ENCODE measurements at regions not wholly inside any gene's neighbourhood (a gene's known extent, or its start where the extent isn't known, plus 50 kb on each side); places are given as distances from the start of the nearest gene placed in this dataset.

GRCh38 chr14:47790477-47790876, 115.1 kb upstream of the MDGA2 start:
- Mint-ChIP-seq H3K36me3 (peaks cover 4% of the 10 kb centered on the region), H3K27ac (no peak overlapping the region), H3K9me3 (peaks cover 14% of the 10 kb centered on the region), H3K27me3 (ENCODE audit: low read depth) (no peaks in the 10 kb centered on the region), H3K4me3 (no peak overlapping the region), H3K4me1 (peaks cover 3% of the 10 kb centered on the region)
- no peak for DNase-seq (ENCODE audit: low spot score in 2 of 2, unreplicated experiment in 2 of 2)
- TF ChIP-seq, protein P1, sequence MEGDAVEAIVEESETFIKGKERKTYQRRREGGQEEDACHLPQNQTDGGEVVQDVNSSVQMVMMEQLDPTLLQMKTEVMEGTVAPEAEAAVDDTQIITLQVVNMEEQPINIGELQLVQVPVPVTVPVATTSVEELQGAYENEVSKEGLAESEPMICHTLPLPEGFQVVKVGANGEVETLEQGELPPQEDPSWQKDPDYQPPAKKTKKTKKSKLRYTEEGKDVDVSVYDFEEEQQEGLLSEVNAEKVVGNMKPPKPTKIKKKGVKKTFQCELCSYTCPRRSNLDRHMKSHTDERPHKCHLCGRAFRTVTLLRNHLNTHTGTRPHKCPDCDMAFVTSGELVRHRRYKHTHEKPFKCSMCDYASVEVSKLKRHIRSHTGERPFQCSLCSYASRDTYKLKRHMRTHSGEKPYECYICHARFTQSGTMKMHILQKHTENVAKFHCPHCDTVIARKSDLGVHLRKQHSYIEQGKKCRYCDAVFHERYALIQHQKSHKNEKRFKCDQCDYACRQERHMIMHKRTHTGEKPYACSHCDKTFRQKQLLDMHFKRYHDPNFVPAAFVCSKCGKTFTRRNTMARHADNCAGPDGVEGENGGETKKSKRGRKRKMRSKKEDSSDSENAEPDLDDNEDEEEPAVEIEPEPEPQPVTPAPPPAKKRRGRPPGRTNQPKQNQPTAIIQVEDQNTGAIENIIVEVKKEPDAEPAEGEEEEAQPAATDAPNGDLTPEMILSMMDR (IDR thresholded peaks at IDR 0.05; ENCODE audit: unreplicated experiment): no peak

DNA sequence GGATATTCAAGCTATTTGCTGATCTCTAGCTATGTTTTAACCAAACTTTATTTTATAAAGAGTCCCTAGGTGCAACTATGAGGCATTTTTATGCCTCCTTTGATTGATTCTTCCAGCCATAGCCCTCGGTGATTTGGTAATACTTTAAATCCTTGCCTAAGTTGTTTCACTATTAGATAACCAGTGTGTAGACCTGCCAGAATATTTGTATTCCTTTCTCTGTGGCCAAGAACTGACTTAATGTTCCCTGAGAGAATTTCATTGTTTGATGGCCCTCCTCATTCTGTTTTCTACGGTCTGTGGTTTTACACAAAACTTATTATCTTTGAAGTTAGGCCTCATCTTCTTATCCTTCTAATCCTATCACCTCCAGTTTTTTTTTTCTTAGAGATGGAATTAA, 109.7 kb upstream of the MDGA2 start:
- Mint-ChIP-seq H3K4me1 (no peaks in the 10 kb centered on the region), H3K4me3 (no peak overlapping the region), H3K27ac (no peak overlapping the region), H3K27me3 (ENCODE audit: low read depth) (no peaks in the 10 kb centered on the region), H3K9me3 (peaks cover 12% of the 10 kb centered on the region), H3K36me3 (peaks cover 7% of the 10 kb centered on the region)
- TF ChIP-seq, protein P1 (IDR thresholded peaks at IDR 0.05; ENCODE audit: unreplicated experiment): no peak
- DNase-seq (ENCODE audit: low spot score in 2 of 2, unreplicated experiment in 2 of 2): no peak

GRCh38 chr14:47778631-47779030, 103.2 kb upstream of the MDGA2 start:
- peaks cover 8% of the 10 kb centered on the region for H3K9me3 Mint-ChIP-seq
- peaks cover 24% of the 10 kb centered on the region for H3K4me1 Mint-ChIP-seq
- no peak for DNase-seq (ENCODE audit: low spot score in 2 of 2, unreplicated experiment in 2 of 2)
- no peak overlapping the region for H3K4me3 Mint-ChIP-seq
- no peaks in the 10 kb centered on the region for H3K27me3 Mint-ChIP-seq (ENCODE audit: low read depth)
- peaks cover 5% of the 10 kb centered on the region for H3K36me3 Mint-ChIP-seq
- TF ChIP-seq, protein P1 (IDR thresholded peaks at IDR 0.05; ENCODE audit: unreplicated experiment): no peak
- H3K27ac Mint-ChIP-seq: peak overlapping the region; percentile 22

GRCh38 chr14:47772652-47773051, 97.2 kb upstream of the MDGA2 start:
- Mint-ChIP-seq H3K4me1 (peaks cover 8% of the 10 kb centered on the region), H3K27me3 (ENCODE audit: low read depth) (no peaks in the 10 kb centered on the region), H3K36me3 (no peaks in the 10 kb centered on the region), H3K4me3 (no peak overlapping the region), H3K27ac (no peak overlapping the region), H3K9me3 (peaks cover 9% of the 10 kb centered on the region)
- DNase-seq (ENCODE audit: low spot score in 2 of 2, unreplicated experiment in 2 of 2): no peak
- TF ChIP-seq, protein P1 (IDR thresholded peaks at IDR 0.05; ENCODE audit: unreplicated experiment): no peak

DNA sequence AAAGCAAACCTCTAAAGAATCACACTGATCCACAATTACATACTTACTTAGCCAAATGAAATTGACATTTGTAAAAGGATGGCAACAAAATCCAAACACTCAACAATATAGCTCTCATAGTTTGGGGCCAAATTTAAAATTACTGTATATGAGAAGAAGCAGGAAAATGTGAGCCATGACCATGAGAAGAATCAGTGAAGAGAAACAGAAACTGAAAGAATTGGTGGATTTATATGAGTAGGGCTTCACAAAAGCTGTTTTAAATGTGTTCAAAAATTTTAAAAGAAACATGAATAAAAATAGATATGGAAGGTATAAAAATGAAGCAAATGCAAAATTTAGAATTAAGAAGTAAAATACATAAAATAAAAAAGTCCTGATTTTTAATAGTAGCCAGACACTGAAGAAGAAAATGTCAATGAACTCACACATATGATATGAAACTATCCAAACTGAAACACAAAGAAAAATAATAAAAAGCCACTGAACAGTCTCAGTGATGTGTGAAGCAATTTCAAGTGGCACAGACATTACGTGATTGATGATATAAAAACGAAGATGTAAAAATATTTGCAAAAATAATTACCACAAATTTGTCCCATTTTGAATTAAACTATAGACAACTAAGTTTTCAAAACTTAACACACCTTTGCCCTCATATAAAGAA, 87.9 kb upstream of the MDGA2 start:
- Mint-ChIP-seq H3K4me1 (no peaks in the 10 kb centered on the region), H3K9me3 (peaks cover 15% of the 10 kb centered on the region), H3K27ac (no peak overlapping the region), H3K4me3 (no peak overlapping the region), H3K36me3 (peaks cover 2% of the 10 kb centered on the region), H3K27me3 (ENCODE audit: low read depth) (no peaks in the 10 kb centered on the region)
- TF ChIP-seq, protein P1 (IDR thresholded peaks at IDR 0.05; ENCODE audit: unreplicated experiment): no peak
- no peak for DNase-seq (ENCODE audit: low spot score in 2 of 2, unreplicated experiment in 2 of 2)
